ENCODE measurements at regions not wholly inside any gene's neighbourhood (a gene's known extent, or its start where the extent isn't known, plus 50 kb on each side); places are given as distances from the start of the nearest gene placed in this dataset.
A peak's percentile ranks its signal among the peaks of the same experiment; 100 is the strongest.

DNA sequence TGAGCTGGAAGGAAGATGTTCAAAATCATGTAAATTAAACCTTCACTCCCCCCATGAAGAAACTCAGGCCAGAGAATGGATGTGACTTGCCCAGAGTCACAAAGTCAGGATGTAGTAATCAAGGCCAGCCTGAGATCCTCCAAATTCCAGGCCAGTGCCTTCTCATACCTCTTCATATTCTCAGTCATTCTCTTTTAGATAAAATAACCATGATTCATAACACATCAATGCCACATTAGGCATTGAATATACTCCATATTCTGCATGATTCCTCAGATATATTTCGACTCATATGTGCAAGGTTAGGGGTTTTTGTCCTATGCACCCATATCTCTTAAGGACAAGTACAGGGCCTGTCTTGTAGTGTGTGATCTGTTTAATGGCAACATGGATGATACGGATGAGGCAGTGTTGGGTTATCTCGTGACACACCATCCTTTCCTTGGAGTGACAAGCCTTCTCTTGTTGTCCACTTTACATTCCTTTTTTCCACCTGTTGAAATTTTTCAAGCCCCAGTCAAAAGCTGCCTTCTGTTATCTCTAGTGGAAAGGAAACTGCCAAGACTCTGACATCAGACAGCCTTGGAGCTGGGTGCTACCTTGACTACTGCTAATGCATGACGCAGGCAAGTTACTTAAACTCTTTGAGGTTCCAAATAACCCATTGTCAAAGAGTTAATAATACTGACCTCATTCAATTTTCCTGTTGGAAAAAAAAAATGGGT is 227.5 kb upstream of the NR4A3 start:
- DNase-seq = no peak

DNA sequence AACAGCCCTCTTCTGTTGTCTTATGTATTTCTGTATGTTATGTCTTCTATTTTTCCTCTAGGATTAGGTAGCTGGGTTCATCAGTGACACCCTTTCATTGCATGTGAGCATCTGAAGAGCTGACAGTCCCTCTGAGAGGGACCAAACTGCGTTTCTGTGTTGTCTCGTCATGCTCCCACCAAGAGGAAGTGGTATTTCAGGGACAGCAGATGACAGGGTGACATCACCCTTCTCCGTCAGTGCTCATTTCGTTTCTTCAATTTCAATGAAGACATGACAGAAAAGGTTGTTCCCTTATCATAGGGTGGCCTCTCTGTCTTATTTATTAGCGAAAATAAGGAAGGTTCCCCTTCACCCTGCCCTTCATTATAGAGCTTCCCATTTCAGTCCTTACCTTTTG is 225.9 kb upstream of the NR4A3 start:
- DNase-seq = no peak

DNA sequence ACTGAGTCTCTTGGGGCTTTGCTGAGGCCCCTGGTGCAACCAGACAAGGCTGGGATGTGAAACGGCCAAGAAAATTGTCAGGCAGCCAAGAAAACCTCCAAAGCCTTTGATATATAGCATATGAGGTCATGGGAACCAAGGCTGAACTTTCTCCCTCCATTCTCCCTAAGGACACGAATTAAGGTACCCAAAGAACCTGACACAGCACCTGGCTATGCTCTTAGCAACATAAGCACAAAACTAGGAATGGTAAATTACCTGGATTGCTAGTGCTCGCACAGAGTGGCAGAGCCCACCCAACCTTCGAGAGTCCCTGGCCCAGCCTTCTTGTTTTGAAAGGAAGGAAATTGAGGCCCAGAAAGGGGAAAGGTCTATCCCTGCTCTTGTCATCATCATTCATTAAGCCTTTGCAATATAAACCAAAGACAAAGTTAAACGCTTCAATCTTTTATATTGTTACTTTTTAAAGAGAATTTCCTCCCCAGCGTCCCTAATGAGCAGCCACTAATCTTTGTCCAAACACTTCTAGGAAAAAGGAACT is 220.0 kb upstream of the NR4A3 start:
- DNase-seq = no peak

- no peak for DNase-seq
These were observed 218.8 kb upstream of the NR4A3 start for GRCh38 chr9:99602854-99603253.

GRCh38 chr9:99605016-99605743 is 216.5 kb upstream of the NR4A3 start:
- DNase-seq = no peak

GRCh38 chr9:99606296-99606695 is 215.4 kb upstream of the NR4A3 start:
- no peak for DNase-seq

DNA sequence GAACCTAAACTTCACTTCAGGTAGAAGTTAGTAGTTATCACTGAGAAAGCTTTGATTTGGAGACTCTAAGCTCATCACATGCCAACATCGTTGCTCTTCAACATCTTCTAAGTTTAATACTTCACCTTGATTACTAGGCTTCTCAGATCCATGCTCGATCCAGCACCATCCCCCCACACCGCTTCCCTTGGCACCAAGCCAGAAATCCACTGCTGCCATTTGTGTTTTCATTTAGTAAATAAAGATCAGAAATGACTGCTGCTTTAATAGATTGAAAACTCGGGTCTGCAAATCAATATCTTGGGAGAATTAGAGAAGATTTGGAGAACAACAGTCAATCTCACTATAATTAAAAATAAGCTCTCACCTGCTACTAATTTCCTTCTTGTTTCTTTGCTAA is 214.7 kb upstream of the NR4A3 start:
- DNase-seq = peak; percentile 52

- DNase-seq = no peak
These were observed 213.7 kb upstream of the NR4A3 start for GRCh38 chr9:99607842-99608448.

- DNase-seq = no peak
These were observed 207.3 kb upstream of the NR4A3 start for GRCh38 chr9:99614341-99614740.

- no peak for DNase-seq
These were observed 200.6 kb upstream of the NR4A3 start for GRCh38 chr9:99621040-99621439.

DNA sequence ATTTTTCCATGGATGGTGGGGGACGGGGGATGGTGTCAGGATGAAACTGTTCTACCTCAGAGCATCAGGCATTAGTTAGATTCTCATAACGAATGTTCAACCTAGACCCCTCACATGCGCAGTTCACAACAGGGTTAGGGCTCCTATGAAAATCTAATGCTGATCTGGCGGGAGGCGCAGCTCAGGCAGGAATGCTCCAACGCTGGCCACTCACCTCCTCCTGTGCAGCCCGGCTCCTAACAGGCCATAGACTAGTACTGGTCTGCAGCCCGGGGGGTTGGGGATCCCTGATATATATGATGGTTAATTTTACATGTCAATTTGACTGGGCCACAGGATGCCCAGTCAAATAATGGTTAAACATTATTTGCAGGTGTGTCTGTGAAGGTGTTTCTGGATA is 199.0 kb upstream of the NR4A3 start:
- DNase-seq = no peak

- no peak for DNase-seq
These were observed 197.8 kb upstream of the NR4A3 start for GRCh38 chr9:99623780-99624364.

DNA sequence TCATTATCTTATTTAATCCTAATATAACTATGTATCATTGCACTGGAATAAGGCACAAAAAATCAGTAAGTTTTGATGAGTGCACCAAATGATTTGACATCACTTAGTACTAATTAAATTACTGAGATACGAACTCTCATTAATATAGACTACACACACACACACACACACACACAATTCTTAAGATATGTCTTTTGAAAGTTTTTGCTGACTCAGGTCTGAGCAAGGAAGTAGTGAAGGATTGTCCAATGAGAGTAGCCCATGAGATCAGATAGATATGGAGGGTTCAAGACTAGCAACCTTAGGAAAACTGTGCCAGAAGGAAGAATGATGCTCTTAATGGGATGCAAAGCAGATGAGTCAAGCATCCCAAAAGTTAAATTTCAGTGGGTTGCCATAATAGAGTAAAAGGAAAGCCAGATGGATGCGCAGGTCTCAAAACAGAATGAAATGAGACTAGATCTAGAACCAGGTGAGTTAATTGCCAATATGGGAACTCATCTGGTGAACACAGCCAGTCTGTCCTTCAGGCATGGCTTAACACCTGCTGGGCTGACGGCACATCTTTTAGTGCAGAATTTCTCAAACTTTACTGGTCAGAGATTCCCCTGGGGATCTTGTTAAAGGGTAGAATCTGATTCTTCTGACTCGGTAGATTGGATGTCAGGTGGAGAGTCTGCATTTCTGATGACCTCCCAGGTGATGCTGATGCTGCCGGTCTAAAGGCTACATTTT is 197.0 kb upstream of the NR4A3 start:
- DNase-seq = no peak

GRCh38 chr9:99626426-99626825 is 195.3 kb upstream of the NR4A3 start:
- DNase-seq = no peak

DNA sequence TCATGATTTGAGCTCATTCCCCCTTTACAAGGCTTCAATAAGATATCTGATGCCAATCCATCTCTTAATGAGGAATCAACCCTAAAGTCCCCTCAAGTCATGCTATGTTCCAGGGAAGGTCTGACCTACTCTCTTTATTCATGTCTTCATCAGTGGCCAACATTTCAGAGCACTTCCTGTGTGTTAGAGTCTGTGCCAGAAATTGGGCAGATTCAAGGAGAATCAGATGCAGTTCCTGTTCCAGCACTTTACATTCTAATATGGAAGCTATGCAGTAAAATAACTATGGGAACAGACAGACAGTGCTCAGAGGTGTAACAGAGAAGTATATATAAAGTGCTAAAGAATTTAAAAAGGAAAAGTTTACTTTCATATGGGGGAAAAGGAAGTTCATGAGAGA is 193.4 kb upstream of the NR4A3 start:
- no peak for DNase-seq

DNA sequence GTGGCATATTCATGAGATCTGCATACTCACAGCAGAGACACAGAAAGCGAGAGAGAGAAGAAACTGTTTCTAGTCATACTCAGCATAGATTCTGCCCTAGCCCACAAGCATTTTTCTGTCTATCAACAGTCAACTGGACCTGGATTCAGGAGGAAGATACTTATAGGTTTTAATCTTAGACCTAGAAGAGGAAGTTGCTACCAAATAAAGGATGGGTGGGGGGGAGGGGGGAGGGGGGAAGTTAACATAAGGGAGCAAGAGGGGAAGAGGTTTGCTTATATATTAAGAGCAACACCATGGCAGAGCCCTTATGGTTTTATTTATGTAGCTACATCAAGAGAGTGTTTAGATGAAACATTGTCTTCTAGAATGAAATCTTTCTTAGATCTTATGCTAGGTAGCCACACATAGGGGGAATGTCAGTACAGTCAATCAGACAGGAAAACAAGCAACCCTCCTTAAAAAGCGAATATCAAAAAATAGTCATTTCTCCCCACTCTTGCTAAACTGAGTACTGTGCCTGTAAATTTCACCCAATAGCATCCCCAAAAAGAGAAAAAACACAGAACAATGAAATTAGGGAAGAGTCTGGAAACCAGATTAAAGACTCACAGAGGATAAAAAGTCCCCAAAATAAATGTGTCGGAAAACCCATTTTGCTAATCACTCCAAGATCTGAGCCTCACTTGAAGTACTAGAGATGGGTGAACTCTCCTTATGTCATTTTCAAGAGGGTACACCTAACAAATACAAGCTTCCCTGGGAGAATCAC is 192.7 kb upstream of the NR4A3 start:
- no peak for DNase-seq

- DNase-seq = no peak
These were observed 189.2 kb upstream of the NR4A3 start for GRCh38 chr9:99632349-99633038.

DNA sequence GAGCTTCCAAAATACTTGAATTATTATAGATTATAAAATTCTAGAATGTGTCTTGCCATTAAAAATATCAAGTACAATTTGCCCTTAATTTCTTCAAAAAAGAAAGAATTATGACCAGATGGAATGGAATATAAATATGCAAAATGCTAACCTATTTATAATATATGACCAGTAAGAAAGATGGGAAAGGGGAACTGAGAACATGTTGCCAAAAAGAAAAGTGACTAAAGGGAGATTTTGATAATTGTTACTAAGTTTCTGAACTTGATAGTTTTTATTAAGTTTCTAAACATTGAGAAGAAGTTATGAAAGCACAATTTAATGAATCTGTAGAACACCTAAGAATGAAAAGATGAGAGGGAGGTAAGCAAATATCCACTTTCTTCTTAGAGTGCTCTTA is 188.4 kb upstream of the NR4A3 start:
- DNase-seq = no peak

- no peak for DNase-seq
These were observed 187.5 kb upstream of the NR4A3 start for GRCh38 chr9:99634186-99634585.

DNA sequence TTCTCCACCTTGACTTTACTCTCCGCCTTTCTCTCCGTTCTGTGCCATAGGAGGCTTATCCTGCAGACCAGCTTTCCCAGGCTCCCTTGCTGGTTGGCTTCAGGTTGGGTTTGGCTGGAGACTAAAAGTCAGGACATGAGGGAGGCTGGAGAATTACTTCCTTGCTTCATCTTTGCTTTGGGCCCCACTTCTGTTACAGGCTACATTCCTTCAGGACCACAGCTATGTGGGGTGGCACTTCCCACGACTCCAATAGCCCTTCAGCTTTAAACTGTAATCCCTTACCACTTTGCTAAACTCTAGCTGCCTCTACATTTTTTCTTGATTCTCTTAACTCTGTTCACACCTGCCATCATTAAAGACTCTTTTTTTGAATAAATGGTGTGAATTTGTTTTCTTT is 186.7 kb upstream of the NR4A3 start:
- DNase-seq = no peak

- no peak for DNase-seq
These were observed 184.0 kb upstream of the NR4A3 start for GRCh38 chr9:99637641-99638040.
